ENCODE measurements at regions not wholly inside any gene's neighbourhood (a gene's known extent, or its start where the extent isn't known, plus 50 kb on each side); places are given as distances from the start of the nearest gene placed in this dataset.
A peak's percentile ranks its signal among the peaks of the same experiment; 100 is the strongest.

GRCh38 chr2:234252772-234253171 lies 202.3 kb downstream of the SPP2 start:
- Histone ChIP-seq H3K27ac (ENCODE audit: low read depth, low read length) (no peak overlapping the region), H3K4me3 (ENCODE audit: low read depth, low read length) (no peak overlapping the region), H3K9me3 (ENCODE audit: control insufficient read depth, insufficient read depth, low read length) (peaks cover 2% of the 10 kb centered on the region; the same call in 1 of the 2 replicates), H3K27me3 (ENCODE audit: control insufficient read depth, insufficient read depth, low read length) (no peaks in the 10 kb centered on the region)
- ChIA-PET CTCF (interaction anchor here (0.5 to 2.2 kb wide), 3 partner anchors 14 to 292 kb away, joined by 3 to 9 read pairs (median 3); no protein-coding TSS in a partner anchor), POLR2A (interaction anchor here (0.6 to 1.6 kb wide), 4 partner anchors 17 to 39 kb away, joined by 3 to 8 read pairs (median 3); no protein-coding TSS in a partner anchor)
- TF ChIP-seq, protein P1, sequence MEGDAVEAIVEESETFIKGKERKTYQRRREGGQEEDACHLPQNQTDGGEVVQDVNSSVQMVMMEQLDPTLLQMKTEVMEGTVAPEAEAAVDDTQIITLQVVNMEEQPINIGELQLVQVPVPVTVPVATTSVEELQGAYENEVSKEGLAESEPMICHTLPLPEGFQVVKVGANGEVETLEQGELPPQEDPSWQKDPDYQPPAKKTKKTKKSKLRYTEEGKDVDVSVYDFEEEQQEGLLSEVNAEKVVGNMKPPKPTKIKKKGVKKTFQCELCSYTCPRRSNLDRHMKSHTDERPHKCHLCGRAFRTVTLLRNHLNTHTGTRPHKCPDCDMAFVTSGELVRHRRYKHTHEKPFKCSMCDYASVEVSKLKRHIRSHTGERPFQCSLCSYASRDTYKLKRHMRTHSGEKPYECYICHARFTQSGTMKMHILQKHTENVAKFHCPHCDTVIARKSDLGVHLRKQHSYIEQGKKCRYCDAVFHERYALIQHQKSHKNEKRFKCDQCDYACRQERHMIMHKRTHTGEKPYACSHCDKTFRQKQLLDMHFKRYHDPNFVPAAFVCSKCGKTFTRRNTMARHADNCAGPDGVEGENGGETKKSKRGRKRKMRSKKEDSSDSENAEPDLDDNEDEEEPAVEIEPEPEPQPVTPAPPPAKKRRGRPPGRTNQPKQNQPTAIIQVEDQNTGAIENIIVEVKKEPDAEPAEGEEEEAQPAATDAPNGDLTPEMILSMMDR (IDR thresholded peaks at IDR 0.05; ENCODE audit: low read depth, low read length), result no peak
- no peak for DNase-seq (ENCODE audit: low read depth, low spot score)

GRCh38 chr2:234251326-234252271 lies 201.1 kb downstream of the SPP2 start:
- DNase-seq (ENCODE audit: low read depth, low spot score), result peak; percentile 90
- no peak overlapping the region for H3K4me3 ChIP-seq (ENCODE audit: low read depth, low read length)
- TF ChIP-seq, protein P1 (IDR thresholded peaks at IDR 0.05; ENCODE audit: low read depth, low read length), result no peak
- ChIA-PET POLR2A (interaction anchor here (0.6 to 1.6 kb wide), 4 partner anchors 18 to 198 kb away, joined by 3 to 7 read pairs (median 3); no protein-coding TSS in a partner anchor), CTCF (interaction anchor here (0.5 to 2.2 kb wide), 4 partner anchors 13 to 294 kb away, joined by 3 to 9 read pairs (median 4); no protein-coding TSS in a partner anchor)
- no peaks in the 10 kb centered on the region for H3K27me3 ChIP-seq (ENCODE audit: control insufficient read depth, insufficient read depth, low read length)
- peaks cover 8% of the 10 kb centered on the region; the same call in 1 of the 2 replicates for H3K9me3 ChIP-seq (ENCODE audit: control insufficient read depth, insufficient read depth, low read length)
- H3K27ac ChIP-seq (ENCODE audit: low read depth, low read length), result peak overlapping the region; percentile 78

DNA sequence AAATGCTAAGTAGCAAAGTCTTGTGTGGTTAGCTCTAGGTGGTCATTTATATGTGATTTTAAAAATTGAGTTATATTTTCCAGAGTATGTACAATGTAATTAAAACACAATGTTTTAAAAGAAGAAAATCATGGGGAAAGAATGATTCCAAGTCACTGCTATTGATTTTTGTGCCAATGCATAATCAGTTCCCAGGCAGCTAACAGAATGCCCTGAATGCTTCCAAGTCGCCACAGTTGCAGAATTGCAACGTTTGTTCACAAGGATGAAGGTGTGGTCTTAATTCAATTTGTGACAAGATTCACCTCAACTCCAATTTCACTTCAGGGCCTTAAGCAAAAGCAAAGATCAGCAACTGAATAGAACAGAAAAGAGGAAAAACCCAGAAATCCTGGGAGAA lies 200.4 kb downstream of the SPP2 start:
- DNase-seq (ENCODE audit: low read depth, low spot score), result no peak
- ChIA-PET POLR2A (interaction anchor here (1.6 kb wide), 1 partner anchor 17 kb away, joined by 3 read pairs; no protein-coding TSS in a partner anchor), CTCF (interaction anchor here (1.4 to 2.2 kb wide), 2 partner anchors 38 to 294 kb away, joined by 5 to 9 read pairs; no protein-coding TSS in a partner anchor)
- H3K27ac ChIP-seq (ENCODE audit: low read depth, low read length), result no peak overlapping the region
- peaks cover 8% of the 10 kb centered on the region; the same call in 1 of the 2 replicates for H3K9me3 ChIP-seq (ENCODE audit: control insufficient read depth, insufficient read depth, low read length)
- no peak overlapping the region for H3K4me3 ChIP-seq (ENCODE audit: low read depth, low read length)
- H3K27me3 ChIP-seq (ENCODE audit: control insufficient read depth, insufficient read depth, low read length), result no peaks in the 10 kb centered on the region
- TF ChIP-seq, protein P1 (IDR thresholded peaks at IDR 0.05; ENCODE audit: low read depth, low read length), result no peak

DNA sequence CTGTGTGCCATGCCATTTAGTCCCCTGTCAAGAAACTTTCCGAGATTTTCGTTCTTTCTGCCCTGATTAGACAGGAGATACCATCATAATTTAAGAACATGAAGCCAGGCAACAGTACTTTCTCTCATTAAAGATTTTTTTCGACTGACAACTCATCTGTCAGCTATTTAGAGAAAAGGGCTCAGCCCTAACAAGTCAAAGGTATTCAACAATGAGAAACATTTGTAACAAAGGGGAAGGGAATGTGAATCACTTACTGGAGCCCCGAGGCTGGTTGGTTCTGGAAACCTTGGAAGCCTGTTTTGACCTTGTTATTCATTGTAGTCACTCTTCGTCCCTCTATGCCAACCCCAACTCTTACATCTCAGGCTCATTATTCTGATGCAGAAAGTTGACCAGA lies 199.4 kb downstream of the SPP2 start:
- TF ChIP-seq, protein P1 (IDR thresholded peaks at IDR 0.05; ENCODE audit: low read depth, low read length), result no peak
- H3K27ac ChIP-seq (ENCODE audit: low read depth, low read length), result no peak overlapping the region
- H3K9me3 ChIP-seq (ENCODE audit: control insufficient read depth, insufficient read depth, low read length), result peaks cover 8% of the 10 kb centered on the region; the same call in 1 of the 2 replicates
- CTCF ChIA-PET, result no interaction called here
- POLR2A ChIA-PET, result no interaction called here
- H3K27me3 ChIP-seq (ENCODE audit: control insufficient read depth, insufficient read depth, low read length), result no peaks in the 10 kb centered on the region
- no peak for DNase-seq (ENCODE audit: low read depth, low spot score)
- no peak overlapping the region for H3K4me3 ChIP-seq (ENCODE audit: low read depth, low read length)
